Umbilical cord (tissue), 1 donor: ENCODE measurements at regions not wholly inside any gene's neighbourhood (a gene's known extent, or its start where the extent isn't known, plus 50 kb on each side); places are given as distances from the start of the nearest gene placed in this dataset.

Source experiments
- DNase-seq: peaks from one replicate; pipeline ENCODE4 v3.0.0-alpha.2; 2015; ENCODE audit warnings: low spot score

- DNase-seq: no peak
Observed at GRCh38 chr2:100627330-100628300, 64.8 kb downstream of the PDCL3 start.

- DNase-seq: no peak
Observed at GRCh38 chr2:100628506-100628905, 65.7 kb downstream of the PDCL3 start.

DNA sequence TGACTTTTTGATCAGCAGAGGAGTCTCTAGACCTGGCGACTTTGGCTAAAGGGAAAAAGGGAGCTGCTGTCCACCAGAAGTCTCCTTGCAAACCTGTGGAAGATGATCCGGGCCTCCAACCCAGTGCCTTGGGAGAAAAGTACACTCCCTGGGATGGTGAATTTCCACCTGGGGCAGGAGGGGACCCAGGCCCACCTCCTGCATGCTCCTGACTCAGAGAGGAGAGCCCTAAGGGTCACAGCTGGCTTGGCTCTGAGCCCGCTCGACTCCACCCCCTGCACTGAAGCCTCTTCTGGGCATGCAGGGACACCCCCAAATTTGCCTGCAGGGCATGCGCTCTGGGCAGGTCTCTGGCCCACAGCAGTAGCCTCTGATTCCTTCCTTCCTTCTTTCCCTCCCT lies 66.5 kb downstream of the PDCL3 start:
- no peak for DNase-seq

DNA sequence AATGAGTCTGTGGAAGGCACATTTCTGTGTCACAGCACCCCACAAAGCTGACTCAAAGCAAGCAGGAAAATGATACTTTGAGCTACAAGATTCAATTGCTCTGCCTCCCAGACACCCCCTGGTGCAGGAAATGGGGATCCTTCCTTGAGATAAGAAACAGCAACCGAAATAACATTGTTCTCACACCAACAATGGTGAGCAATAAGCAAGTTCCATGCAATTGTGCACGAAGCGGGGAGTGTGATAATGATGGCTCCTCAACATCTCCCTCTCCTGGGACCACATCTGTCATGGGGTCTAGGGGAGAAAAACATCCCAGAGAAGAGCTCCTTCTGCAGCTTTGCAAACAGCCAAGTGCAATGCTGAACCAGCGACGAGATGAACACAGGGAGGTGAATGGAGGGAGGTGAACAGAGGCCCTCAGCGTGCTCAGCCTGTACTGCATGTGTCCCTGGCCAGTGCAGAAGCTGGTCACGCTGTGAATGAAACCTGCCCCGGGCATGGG lies 67.7 kb downstream of the PDCL3 start:
- no peak for DNase-seq

GRCh38 chr2:100632037-100632436 lies 69.2 kb downstream of the PDCL3 start:
- no peak for DNase-seq

DNA sequence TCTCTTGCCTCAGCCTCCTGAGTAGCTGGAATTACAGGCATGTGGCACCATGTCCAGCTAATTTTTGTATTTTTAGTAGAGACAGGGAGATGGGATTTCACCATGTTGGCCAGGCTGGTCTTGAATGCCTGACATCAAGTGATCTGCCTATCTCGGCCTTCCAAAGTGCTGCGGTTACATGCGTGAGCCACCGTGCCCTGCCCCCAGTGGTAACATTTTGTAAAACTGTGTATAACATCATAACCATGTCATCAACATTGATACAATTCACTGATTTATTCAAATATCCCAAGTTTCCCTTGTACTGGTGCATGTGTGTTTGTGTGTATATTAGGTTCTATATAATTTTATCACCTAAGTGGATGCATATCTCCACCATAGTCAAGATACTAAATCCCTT lies 70.0 kb downstream of the PDCL3 start:
- DNase-seq: no peak

- peak; percentile 5 for DNase-seq
Observed at GRCh38 chr2:100639588-100640390, 77.0 kb downstream of the PDCL3 start.

DNA sequence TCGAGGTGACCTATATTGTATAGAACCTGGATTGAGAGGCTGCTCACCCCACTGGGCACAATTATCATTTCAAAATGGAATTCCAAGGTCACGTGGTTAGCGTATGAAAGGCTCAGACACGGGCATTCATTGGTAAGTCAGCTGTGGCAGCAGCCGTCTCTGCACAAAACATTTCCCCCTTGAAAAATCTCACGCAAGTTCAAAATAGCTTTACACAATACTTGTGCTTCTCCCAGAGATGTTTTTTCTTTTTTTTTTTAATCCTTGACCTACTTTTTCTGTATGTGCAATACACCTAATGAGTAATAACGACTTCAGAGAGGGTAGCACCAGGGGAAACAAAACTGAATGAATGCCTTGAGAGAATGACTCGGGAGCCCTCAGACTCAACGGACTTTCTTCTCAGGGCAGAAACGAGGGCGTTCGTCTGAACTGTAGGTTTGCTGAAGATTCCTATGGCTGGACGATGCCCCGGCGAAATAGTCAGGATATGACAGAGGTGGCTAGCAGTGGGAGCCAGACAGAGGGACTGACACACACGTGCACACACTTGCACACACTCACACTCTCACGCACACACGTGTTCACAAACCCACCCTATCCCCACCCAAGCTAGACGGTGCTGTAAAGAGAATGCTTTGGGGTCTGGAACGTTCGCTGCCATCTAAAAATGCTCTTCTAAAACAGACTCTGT lies 77.8 kb downstream of the PDCL3 start:
- DNase-seq: peak; percentile 8

DNA sequence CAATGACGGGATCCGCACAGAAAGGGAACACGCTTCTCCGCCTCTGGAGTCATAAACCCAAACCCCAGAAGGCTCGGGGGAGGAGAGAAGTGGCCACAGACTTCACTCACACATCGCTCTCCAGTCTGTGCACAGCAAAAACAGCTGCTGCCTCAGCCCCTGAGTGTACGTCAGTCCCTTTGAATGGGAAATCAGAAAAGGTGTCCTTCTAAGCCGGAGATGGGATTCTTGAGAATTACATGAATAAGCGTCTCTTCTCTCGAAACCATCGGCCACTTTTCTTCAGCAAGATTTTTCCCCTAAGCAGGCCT lies 78.3 kb downstream of the PDCL3 start:
- DNase-seq: no peak

DNA sequence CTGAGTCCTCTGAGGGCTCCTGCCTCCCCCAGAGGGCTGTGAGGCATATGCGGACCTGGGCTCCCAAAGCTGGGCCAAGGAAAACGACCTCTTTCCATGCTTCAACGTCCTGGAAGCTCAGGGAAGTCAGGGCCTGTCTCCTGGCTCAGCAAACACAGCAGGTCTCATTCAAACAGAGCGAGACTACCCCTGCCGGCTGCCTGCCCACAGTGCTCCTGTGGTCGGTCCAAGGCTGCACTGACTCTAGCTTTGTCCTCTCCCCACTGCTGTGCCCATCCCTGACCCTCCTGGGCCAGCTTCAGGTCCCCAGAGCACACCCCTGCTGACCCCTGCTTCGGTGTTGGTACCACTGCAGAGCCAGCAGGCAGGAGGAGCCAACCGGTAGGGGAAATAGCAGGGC lies 79.6 kb downstream of the PDCL3 start:
- DNase-seq: no peak

DNA sequence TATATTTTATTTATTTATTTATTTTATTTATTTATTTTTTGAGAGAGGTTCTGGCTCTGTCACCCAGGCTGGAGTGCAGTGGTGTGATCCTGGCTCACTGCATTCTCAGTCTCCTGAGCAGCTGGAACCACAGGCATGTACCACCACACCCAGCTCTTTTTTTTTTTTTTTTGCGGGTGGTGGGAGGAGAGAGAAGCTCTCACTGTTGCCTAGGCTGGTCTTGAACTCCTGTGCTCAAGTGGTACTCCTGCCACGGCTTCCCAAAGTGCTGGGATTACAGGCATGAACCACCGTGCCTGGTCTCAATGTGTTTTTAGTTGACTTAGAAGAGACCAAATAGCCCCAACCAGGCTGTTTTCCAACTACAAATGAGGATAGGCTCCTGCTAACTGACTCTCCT lies 80.7 kb downstream of the PDCL3 start:
- DNase-seq: no peak

GRCh38 chr2:100643906-100644501 lies 81.2 kb downstream of the PDCL3 start:
- DNase-seq: no peak

GRCh38 chr2:100645695-100646429 lies 83.1 kb downstream of the PDCL3 start:
- peak; percentile 14 for DNase-seq

GRCh38 chr2:100647709-100648108 lies 84.9 kb downstream of the PDCL3 start:
- no peak for DNase-seq

GRCh38 chr2:100650151-100650550 lies 87.4 kb downstream of the PDCL3 start:
- DNase-seq: peak; percentile 10

DNA sequence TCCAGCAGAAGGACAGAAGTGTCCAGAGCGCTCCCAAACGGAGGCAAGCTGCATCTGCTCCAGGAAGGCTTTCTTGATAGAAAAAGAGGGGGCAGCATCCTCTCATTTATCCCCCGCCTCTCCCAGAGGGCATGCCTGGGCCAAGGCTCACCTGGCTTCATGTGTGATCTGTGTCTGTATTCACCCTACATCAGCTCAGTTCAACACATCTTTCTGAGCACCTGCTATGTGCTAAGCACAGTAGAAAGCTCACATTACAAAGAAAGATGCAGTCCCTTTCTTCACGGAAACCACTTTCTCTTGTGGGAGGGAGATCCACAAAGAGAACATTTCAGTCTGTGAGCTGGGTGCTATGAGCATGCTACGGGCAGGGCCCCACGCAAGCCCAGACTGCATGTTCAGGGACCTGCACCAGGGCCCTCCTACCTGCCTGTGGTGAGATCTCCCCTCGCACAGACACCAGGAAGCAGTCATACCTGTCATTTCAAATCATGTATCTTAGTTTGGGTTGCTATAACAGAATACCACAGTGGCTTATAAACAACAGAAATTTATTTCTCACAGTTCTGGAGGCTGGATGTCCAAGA lies 90.7 kb downstream of the PDCL3 start:
- DNase-seq: no peak

DNA sequence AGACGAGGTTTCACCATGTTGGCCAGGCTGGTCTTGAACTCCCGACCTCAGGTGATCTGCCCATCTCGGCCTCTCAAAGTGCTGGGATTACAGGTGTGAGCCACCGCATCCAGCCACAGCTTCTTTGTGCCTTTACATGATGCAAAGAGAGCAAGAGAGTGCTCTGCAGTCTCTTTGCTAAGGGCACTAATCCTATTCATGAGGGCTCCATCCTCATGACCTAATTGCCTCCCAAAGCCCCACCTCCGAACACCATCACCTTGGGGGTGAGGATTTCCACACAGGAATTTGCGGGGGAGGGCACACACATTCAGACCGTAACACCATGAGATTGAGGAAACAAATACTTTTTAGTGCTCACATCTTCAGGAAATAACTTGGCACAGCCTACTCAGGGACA lies 91.8 kb downstream of the PDCL3 start:
- DNase-seq: no peak

GRCh38 chr2:100655446-100655845 lies 92.7 kb downstream of the PDCL3 start:
- no peak for DNase-seq

DNA sequence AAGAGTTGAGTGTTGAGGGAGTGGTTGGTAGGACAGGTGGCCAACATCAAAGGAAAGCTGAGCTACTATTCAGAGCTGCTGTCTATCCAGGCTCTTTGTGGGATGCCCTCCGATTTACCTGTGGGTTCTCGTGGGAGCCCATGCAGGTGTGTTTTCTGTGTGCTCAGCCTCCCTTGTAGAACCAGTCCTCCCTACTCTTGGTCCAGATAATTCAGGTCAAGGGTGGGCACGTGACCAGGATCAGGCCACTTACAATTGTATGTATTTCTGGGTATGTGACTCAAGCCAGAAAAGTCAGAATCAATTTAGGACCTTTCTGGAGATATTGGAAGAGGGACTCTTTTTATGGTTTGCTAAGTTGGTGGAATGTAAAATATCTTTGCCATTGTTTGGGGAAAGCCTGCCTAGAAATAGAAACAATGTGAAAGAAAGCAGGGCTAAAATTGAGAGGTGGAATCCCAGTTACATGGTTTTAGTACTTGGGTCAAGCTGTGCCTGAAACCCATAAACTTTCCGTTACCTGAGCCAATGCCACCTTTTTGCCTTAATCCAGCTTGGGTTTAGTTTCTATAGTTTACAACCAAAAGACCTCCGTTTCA lies 93.2 kb downstream of the PDCL3 start:
- DNase-seq: no peak

GRCh38 chr2:100658017-100658416 lies 95.2 kb downstream of the PDCL3 start:
- DNase-seq: no peak
